ENCODE measurements at regions not wholly inside any gene's neighbourhood (a gene's known extent, or its start where the extent isn't known, plus 50 kb on each side); places are given as distances from the start of the nearest gene placed in this dataset.

DNA sequence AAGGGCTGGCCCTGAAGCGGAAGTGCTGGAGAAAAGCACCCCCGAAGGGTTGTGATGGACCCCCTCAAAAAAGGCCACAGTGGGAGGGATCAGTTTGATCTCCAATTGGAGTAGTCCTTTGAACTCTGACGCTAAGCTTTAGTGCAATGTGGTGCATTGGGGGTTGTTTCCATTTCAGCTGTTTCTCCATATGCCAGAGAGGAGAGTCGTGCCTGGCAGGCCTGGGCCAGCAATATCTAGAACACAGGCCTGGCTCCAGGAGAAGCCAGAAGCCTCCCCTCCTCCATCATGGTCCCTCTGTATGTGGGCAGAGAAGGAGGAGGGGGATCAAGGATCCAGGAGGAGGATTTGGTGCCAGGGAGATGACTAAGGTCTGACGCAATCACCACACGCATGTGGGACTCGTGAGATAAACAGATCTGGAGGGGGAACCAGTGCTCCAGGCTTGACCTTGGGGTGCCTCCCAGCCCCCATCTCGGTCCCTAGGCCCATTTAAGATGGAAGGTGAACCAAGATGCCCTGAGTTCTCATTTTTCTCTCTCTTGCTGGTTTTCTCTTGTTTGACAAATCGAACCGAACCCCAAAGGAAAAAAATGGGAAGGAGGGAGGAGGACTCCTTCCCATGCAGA, 517.4 kb upstream of the JARID2 start:
- DNase-seq (ENCODE audit: low read depth in 1 of 2, low spot score in 1 of 2): no peak

GRCh38 chr6:14729129-14729871, 516.6 kb upstream of the JARID2 start:
- no peak for DNase-seq (ENCODE audit: low read depth in 1 of 2, low spot score in 1 of 2)

GRCh38 chr6:14730654-14731053, 515.2 kb upstream of the JARID2 start:
- DNase-seq (ENCODE audit: low read depth in 1 of 2, low spot score in 1 of 2): no peak

DNA sequence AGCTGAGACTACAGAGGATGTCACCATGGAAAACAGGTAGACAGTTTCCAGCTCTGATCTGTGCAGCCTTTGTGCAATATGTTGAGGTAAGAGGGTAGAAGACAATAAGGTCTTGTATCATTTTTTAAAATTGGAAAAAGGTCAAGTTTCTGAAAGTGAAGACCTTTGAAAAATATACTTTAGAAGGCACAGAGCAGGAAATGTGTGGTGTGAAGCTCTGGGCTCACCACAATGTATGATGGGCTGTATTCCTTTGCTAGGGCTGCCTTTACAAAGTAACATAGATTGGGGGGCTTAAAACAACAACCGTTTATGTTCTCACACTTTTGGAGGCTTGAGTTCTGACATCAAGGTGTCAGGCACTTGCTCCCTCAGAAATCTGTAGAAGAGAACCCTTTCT, 514.3 kb upstream of the JARID2 start:
- DNase-seq (ENCODE audit: low read depth in 1 of 2, low spot score in 1 of 2): no peak

DNA sequence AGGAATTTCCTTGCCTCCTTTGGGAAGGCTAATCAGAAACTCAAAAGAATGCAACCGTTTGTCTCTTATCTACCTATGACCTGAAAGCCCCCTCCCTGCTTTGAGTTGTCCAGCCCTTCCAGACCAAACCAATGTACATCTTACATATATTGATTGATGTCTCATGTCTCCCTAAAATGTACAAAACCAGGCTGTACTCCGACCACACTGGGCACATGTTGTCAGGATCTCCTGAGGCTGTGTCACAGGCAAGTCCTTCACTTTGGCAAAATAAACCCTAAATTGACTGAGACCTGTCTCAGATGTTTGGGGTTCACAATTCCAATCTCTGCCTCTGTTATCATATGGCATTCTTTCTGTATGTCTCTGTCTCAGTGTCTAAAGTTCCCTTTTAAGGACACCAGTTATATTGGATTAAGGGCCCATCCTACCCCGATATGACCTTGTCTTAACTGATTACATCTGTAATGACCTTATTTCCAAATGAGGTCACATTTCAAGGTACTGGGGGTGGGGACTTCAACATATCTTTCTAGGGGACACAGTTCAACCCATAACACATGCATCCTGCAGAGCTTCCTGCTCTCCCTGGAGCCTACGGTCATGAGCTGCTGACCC, 513.5 kb upstream of the JARID2 start:
- DNase-seq (ENCODE audit: low read depth in 1 of 2, low spot score in 1 of 2): no peak

GRCh38 chr6:14732844-14733757, 512.8 kb upstream of the JARID2 start:
- peak in 1 of 2 donors; percentile 28 for DNase-seq (ENCODE audit: low read depth in 1 of 2, low spot score in 1 of 2)

- no peak for DNase-seq (ENCODE audit: low read depth in 1 of 2, low spot score in 1 of 2)
Measured at GRCh38 chr6:14734052-14734415, 511.8 kb upstream of the JARID2 start.

DNA sequence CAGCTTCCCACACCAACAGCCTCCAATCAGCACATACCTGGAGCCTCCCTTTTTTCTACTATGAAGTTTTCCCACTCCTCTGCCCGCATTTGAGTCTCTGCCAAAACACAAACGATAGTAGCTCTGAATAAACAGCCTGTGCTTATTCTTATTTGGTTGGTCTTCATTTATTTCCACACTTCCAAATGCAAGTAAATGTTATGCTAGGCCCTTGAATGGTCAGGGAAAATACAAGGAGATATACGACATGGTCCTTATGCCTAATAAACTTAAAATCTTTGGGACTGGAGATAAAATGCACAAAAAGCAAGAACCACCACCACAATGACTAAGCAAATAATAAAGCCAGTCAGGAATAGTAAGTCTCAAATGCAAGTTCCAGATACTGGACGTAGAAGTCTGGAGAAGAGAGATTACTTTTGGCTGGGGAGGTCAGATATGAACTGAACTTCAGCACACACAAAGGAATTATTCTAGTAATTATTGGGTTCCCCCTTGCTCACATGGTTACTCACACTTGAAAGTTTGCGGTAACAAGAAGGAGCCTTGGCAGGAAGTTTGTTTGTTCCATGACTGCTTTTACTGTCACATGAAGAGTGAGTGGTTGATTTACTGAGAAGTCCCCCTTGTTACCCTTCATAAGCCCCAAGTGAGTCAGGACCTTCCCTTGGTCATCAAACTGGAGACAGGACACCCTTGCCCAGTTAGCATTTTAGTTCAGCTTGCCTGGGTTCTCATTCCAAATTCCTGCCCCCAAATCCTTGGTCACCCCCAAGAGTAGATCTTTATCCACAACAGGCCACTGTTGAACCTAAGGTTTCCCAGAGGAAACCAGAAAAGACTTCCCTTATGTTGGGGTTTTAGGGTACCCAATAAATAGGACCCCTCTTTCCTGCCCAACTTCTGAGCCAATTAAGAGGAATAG, 511.2 kb upstream of the JARID2 start:
- DNase-seq (ENCODE audit: low read depth in 1 of 2, low spot score in 1 of 2): no peak

DNA sequence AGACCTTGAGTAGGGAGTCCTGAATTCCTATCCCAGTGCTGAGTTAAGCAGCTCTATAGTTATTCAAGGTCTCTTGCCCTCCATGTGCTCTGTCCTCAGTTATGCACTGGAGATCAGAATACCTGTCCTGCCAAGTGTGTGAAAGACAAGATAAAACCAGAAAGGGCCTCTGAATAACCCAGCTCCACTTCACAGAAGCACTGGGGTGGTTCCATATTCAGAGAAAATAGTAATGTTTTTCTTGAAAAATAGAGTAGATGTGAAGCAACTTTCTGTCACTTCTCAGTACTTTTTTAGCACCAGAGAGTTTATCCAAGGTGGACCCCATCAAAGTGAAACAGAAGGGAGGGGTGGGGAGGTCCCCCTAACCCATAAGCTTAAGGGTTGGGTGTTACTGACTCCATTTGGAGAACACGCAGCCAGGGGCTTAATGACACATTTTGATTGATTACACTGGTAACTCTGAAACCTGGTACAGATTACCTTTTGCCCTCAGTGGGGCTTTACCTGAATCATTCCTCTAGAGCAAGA, 509.8 kb upstream of the JARID2 start:
- no peak for DNase-seq (ENCODE audit: low read depth in 1 of 2, low spot score in 1 of 2)

GRCh38 chr6:14736554-14736953, 509.3 kb upstream of the JARID2 start:
- DNase-seq (ENCODE audit: low read depth in 1 of 2, low spot score in 1 of 2): no peak

- no peak for DNase-seq (ENCODE audit: low read depth in 1 of 2, low spot score in 1 of 2)
Measured at GRCh38 chr6:14738497-14738896, 507.4 kb upstream of the JARID2 start.

GRCh38 chr6:14738933-14739332, 506.9 kb upstream of the JARID2 start:
- DNase-seq (ENCODE audit: low read depth in 1 of 2, low spot score in 1 of 2): no peak

DNA sequence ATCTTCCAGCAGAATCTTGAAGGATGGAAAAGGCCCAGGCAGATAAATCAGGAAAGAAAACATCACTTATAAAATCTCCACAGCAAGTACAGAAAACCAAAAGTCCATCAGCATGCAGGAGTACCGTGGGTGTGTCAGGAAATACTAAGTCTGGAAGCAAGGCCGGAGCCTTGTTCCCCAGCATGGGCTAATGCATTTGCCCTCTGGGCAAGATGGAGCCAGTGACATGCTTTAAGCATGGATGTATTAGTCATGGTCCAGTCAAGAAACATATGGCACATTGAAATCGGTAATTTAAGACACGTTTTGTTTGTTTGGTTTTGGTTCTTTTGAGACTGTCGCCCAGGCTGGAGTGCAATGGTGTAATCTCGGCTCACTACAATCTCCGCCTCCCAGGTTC, 506.0 kb upstream of the JARID2 start:
- no peak for DNase-seq (ENCODE audit: low read depth in 1 of 2, low spot score in 1 of 2)

DNA sequence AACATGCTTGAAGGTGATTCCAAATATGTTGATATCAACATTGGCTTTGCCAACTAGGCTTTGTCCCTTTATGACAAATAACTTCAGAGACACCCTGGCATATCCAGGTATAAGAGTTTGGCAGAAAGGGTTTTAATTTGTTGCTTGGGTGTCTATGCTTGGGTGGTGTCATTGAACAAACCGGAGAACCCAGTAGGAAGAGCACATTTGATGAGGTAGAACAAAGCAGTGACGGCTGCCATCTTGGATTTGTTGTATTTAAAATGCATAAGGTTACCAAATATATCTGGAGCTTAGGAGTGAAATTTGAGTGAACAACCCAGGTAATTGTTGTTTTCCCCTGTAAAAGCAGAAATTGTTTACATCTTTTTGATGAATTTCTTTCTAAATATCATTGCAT, 503.7 kb upstream of the JARID2 start:
- DNase-seq (ENCODE audit: low read depth in 1 of 2, low spot score in 1 of 2): no peak

- no peak for DNase-seq (ENCODE audit: low read depth in 1 of 2, low spot score in 1 of 2)
Measured at GRCh38 chr6:14742680-14743079, 503.2 kb upstream of the JARID2 start.

DNA sequence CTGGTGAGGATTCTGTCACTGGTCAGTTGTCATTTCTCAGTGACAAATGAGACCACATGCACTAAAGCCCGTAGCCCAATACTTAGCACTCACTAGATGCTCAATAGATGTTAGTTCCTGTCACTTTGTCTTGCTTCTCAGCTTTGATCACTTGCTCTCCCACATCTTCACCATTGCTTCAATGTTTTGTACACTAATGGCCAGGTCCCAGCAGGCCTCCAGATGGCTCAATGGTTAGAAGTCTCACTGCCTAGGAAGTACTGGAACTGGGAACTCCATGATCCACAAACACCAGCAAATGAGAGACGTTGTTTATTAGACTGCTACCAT, 502.8 kb upstream of the JARID2 start:
- DNase-seq (ENCODE audit: low read depth in 1 of 2, low spot score in 1 of 2): no peak

DNA sequence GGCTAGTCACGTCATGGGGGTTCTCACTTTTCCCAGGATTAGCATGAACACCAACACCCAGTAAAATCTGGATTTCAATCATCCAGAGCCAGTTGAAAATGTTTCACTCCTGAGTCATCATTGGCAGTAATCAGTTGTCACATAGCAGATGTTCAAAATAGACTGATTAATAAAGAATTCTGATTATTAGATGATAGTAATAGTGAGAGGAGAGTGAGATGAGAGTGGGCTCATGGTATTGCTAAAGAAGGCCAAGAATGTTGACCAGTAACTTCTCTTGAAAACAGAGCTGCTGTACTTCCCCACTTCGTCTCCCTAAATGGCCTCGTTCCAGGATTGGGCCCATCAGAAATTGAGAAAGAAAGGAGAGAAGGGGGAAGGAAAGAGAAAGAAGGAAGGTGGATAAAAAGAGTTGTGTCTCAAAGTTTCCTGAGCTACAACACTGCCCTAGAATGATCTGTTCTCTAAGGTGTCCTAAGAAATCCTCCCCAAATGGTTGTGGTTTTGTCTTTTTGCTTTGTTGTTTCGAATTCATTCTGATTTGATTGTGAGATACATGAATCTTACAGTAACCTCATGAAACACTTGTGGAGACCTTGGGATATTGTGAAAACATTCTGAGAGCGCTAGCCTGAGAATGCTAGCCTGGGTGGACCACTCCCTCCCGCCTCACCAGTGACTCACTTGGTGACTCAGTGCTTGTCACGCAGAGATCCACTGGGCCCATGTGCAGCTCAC, 502.2 kb upstream of the JARID2 start:
- peak; percentile 17 to 56 for DNase-seq (ENCODE audit: low read depth in 1 of 2, low spot score in 1 of 2)

DNA sequence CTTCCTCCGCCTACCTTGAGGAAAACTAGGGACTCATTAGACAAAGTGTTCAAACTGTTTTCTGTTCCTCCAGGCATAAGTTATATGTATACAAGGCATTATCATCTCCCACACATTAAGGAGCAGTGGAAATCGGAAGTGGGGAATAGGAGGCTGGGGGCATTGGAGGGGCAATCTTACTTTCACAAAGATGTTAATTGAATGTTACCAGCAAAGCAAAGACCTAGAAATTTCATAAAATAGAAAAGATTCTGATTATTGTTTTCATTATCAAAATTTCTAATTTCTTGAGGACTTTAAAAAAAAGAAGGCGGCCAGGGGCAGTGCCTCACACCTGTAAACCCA, 501.7 kb upstream of the JARID2 start:
- no peak for DNase-seq (ENCODE audit: low read depth in 1 of 2, low spot score in 1 of 2)

GRCh38 chr6:14746139-14746837, 499.6 kb upstream of the JARID2 start:
- DNase-seq (ENCODE audit: low read depth in 1 of 2, low spot score in 1 of 2): no peak

Measured in stimulated activated CD4-positive, alpha-beta T cell treated with anti-CD3 and anti-CD28 coated beads, Interleukin-15, amount 100 ng/mL, for 1 hour (primary cell).